HCT116 (cell line): ENCODE measurements at regions not wholly inside any gene's neighbourhood (a gene's known extent, or its start where the extent isn't known, plus 50 kb on each side); places are given as distances from the start of the nearest gene placed in this dataset.

Source experiments
- ATAC-seq: fragments of 200-7000 bp; cut with Tn5 transposase; 2 replicates; pipeline ENCODE4 v1.9.1; 2020; ENCODE audit warnings: mild to moderate bottlenecking, moderate library complexity
- BruUV-seq: library from RNA; stranded (reverse); fragments of 400-500 nt; replicated peaks from 2 replicates; lab custom pipeline; 2021; lab: Mats Ljungman, UMichigan
- CTCF ChIA-PET: fragments of 300-600 bp; sonication (Branson Sonifier 250); formaldehyde crosslinking; loops from one replicate; lab custom pipeline; 2021; ENCODE audit warnings: antibody characterized with exemption; lab: Charles Lee
- POLR2A ChIA-PET: fragments of 300-600, 350-600 bp; sonication (Branson Sonifier 250); formaldehyde crosslinking; loops from one replicate; lab custom pipeline; 2021; ENCODE audit warnings: antibody characterized with exemption; lab: Charles Lee
- RAD21 ChIA-PET, 2 experiments: fragments of 300-600 bp; sonication (Branson Sonifier 250); formaldehyde crosslinking; loops; one replicate each; lab custom pipeline; 2023; ENCODE audit warnings: low total read pairs in 2 of 2; ENCODE audit not compliant: uncharacterized antibody in 2 of 2, unreplicated experiment in 2 of 2, low non-redundant PET in 1 of 2; lab: Charles Lee
- DNase-seq: peaks from one replicate; pipeline ENCODE4 v3.0.0-alpha.2; 2010; ENCODE audit warnings: low read depth, low spot score
- H2AFZ ChIP-seq: fragments of 200-600 bp; shearing (Covaris generic), sonication (generic); 2 replicates; pipeline ENCODE4 v1.6.1; 2017; ENCODE audit warnings: low read depth, mixed run types, mixed read lengths, antibody characterized with exemption, low read length; ENCODE audit not compliant: poor library complexity, severe bottlenecking
- H3K27ac ChIP-seq: 2 replicates; pipeline ENCODE4 v1.5.1; 2012; ENCODE audit warnings: low read depth, low read length
- H3K27me3 ChIP-seq: fragments of 200-600 bp; sonication (generic); 2 replicates; pipeline ENCODE4 v1.6.1; 2016; ENCODE audit warnings: mixed run types, low read length, mixed read lengths; ENCODE audit not compliant: insufficient read depth
- H3K36me3 ChIP-seq, 2 experiments: fragments of 200-500 bp in 1 of 2; fragments of 200-600 bp in 1 of 2; sonication (Bioruptor generic) in 1 of 2; sonication (generic) in 1 of 2; 2 replicates each; pipeline versions ENCODE4 v1.5.1 to v1.6.1; 2014 to 2016; ENCODE audit warnings: low read length in 2 of 2, inconsistent platforms in 1 of 2, mixed read lengths in 1 of 2, mixed run types in 1 of 2; ENCODE audit not compliant: insufficient read depth in 2 of 2, control insufficient read depth in 1 of 2
- H3K4me1 ChIP-seq, 2 experiments: fragments of 200-600 bp in 1 of 2; sonication (generic) in 1 of 2; 2 replicates each; pipeline versions ENCODE4 v1.5.1 to v1.6.1; 2012 to 2017; ENCODE audit warnings: low read length in 2 of 2, inconsistent platforms in 1 of 2, mild to moderate bottlenecking in 1 of 2, mixed read lengths in 1 of 2, mixed run types in 1 of 2, moderate library complexity in 1 of 2; ENCODE audit not compliant: insufficient read depth in 2 of 2, control insufficient read depth in 1 of 2
- H3K4me2 ChIP-seq: fragments of 200-600 bp; sonication (generic); 2 replicates; pipeline ENCODE4 v1.6.1; 2017; ENCODE audit warnings: mixed run types, low read length, mixed read lengths
- H3K4me3 ChIP-seq, 2 experiments: fragments of 200-600 bp in 1 of 2; sonication (generic) in 1 of 2; replicated peaks in 1 of 2; 2 replicates each; pipeline ENCODE4 v1.5.1; 2011 to 2016; ENCODE audit warnings: low read length in 2 of 2, control low read depth in 1 of 2, low read depth in 1 of 2, mild to moderate bottlenecking in 1 of 2, mixed read lengths in 1 of 2, mixed run types in 1 of 2
- H3K79me2 ChIP-seq: fragments of 200-600 bp; sonication (generic); 2 replicates; pipeline ENCODE4 v1.6.1; 2017; ENCODE audit warnings: mild to moderate bottlenecking, mixed run types, low read length, moderate library complexity, mixed read lengths; ENCODE audit not compliant: insufficient read depth
- H3K9ac ChIP-seq: fragments of 200-600 bp; sonication (generic); 2 replicates; pipeline ENCODE4 v1.6.1; 2016; ENCODE audit warnings: low read length, mixed read lengths
- H3K9me2 ChIP-seq: fragments of 200-600 bp; sonication (generic), shearing (Covaris generic); 2 replicates; pipeline ENCODE4 v1.6.1; 2017; ENCODE audit warnings: mixed run types, mild to moderate bottlenecking, moderate library complexity; ENCODE audit not compliant: insufficient read depth
- H3K9me3 ChIP-seq, 2 experiments: fragments of 200-500 bp in 1 of 2; fragments of 200-600 bp in 1 of 2; sonication (Bioruptor generic) in 1 of 2; sonication (generic) in 1 of 2; 2 replicates each; pipeline ENCODE4 v1.6.1; 2014 to 2017; ENCODE audit warnings: low read length in 2 of 2, mixed read lengths in 2 of 2, inconsistent platforms in 1 of 2, low read depth in 1 of 2, mild to moderate bottlenecking in 1 of 2, mixed run types in 1 of 2, moderate library complexity in 1 of 2; ENCODE audit not compliant: control insufficient read depth in 1 of 2, insufficient read depth in 1 of 2
- H4K20me1 ChIP-seq: fragments of 200-600 bp; sonication (generic), shearing (Covaris generic); 2 replicates; pipeline ENCODE4 v1.6.1; 2017; ENCODE audit warnings: mixed run types, mild to moderate bottlenecking, moderate library complexity; ENCODE audit not compliant: insufficient read depth
- CBX3 ChIP-seq: IDR thresholded peaks from 2 replicates; pipeline ENCODE4 v1.6.1; 2012; ENCODE audit warnings: low read depth
- CEBPB ChIP-seq: IDR thresholded peaks from 2 replicates; pipeline ENCODE4 v1.6.1; 2012; ENCODE audit warnings: low read depth
- EGR1 ChIP-seq: IDR thresholded peaks from 2 replicates; pipeline ENCODE4 v1.6.1; 2012; ENCODE audit warnings: low read depth
- ELF1 ChIP-seq: IDR thresholded peaks from 2 replicates; pipeline ENCODE4 v1.6.1; 2012; ENCODE audit warnings: low read depth, borderline replicate concordance
- EZH2 ChIP-seq: fragments of 200-600 bp; sonication (generic); IDR thresholded peaks from 2 replicates; pipeline ENCODE4 v1.6.1; 2017; ENCODE audit warnings: antibody characterized with exemption, mixed run types
- FOSL1 ChIP-seq: IDR thresholded peaks from 2 replicates; pipeline ENCODE4 v1.6.1; 2012; ENCODE audit warnings: low read depth
- JUND ChIP-seq: IDR thresholded peaks from 2 replicates; pipeline ENCODE4 v1.6.1; 2012
- POLR2A ChIP-seq: IDR thresholded peaks from 2 replicates; pipeline ENCODE4 v1.7.0; 2011; ENCODE audit warnings: borderline replicate concordance; ENCODE audit not compliant: insufficient read depth, insufficient read length; ENCODE audit errors: extremely low read depth
- POLR2AphosphoS5 ChIP-seq: IDR thresholded peaks from 2 replicates; pipeline ENCODE4 v1.6.1; 2011; ENCODE audit warnings: mild to moderate bottlenecking, low read depth, low read length, moderate library complexity
- RAD21 ChIP-seq: IDR thresholded peaks from 2 replicates; pipeline ENCODE4 v1.6.1; 2012; ENCODE audit warnings: low read depth, mild to moderate bottlenecking
- REST ChIP-seq: IDR thresholded peaks from 2 replicates; pipeline ENCODE4 v1.6.1; 2012; ENCODE audit warnings: low read depth
- SIN3A ChIP-seq: IDR thresholded peaks from 2 replicates; pipeline ENCODE4 v1.6.1; 2012; ENCODE audit warnings: low read depth
- SP1 ChIP-seq: IDR thresholded peaks from 2 replicates; pipeline ENCODE4 v1.6.1; 2012; ENCODE audit warnings: low read depth
- SRF ChIP-seq: IDR thresholded peaks from 2 replicates; pipeline ENCODE4 v1.6.1; 2012; ENCODE audit warnings: low read depth
- TCF7L2 ChIP-seq: IDR thresholded peaks from 2 replicates; pipeline ENCODE4 v1.7.0; 2011; ENCODE audit warnings: borderline replicate concordance, inconsistent platforms; ENCODE audit not compliant: insufficient read depth, insufficient read length; ENCODE audit errors: extremely low read depth
- YY1 ChIP-seq: IDR thresholded peaks from 2 replicates; pipeline ENCODE4 v1.6.1; 2011; ENCODE audit warnings: low read length, low read depth, moderate library complexity, mild to moderate bottlenecking; ENCODE audit not compliant: insufficient replicate concordance; ENCODE audit errors: extremely low read depth
- ZFX ChIP-seq: fragments of 450-650 bp; IDR thresholded peaks from 2 replicates; pipeline ENCODE4 v1.6.1; 2017
- ZNF274 ChIP-seq: fragments of 200-500 bp; sonication (Bioruptor generic); IDR thresholded peaks from 2 replicates; pipeline ENCODE4 v1.6.1; 2014; ENCODE audit warnings: mild to moderate bottlenecking, low read depth, low read length, inconsistent platforms
- intact Hi-C: fragments of 100-400 bp; cut with micrococcal nuclease; formaldehyde crosslinking; loops from 2 replicates; pipeline ENCODE4 v1.10.0; 2022
- TF ChIP-seq, protein P1 (sequence below), 3 experiments: fragments of 200-600 bp in 1 of 3; sonication (generic) in 1 of 3; IDR thresholded peaks in 2 of 3; conservative IDR thresholded peaks in 1 of 3; 2 replicates each; pipeline ENCODE4 v1.5.1; 2012 to 2017; ENCODE audit warnings: low read depth in 2 of 3, low read length in 2 of 3, antibody characterized with exemption in 1 of 3, borderline replicate concordance in 1 of 3, control low read depth in 1 of 3, mild to moderate bottlenecking in 1 of 3, mixed read lengths in 1 of 3, mixed run types in 1 of 3, moderate library complexity in 1 of 3; ENCODE audit not compliant: insufficient read depth in 1 of 3
- TF ChIP-seq, protein P2 (sequence below): IDR thresholded peaks from 2 replicates; pipeline ENCODE4 v1.6.1; 2012

GRCh38 chr7:115707258-115708012, 323.1 kb downstream of the TFEC start:
- H2AFZ ChIP-seq, result peak overlapping the region; percentile 44
- intact Hi-C loops, result loop anchor here (2.0 to 10.0 kb wide), 2 partner anchors 623 to 843 kb away; no protein-coding TSS in a partner anchor
- no peak for TF ChIP-seq EZH2
- TF ChIP-seq CEBPB, result peak; percentile 87
- TF ChIP-seq SP1, result no peak
- TF ChIP-seq SRF, result no peak
- TF ChIP-seq RAD21, result peak; percentile 79
- TF ChIP-seq POLR2AphosphoS5, result no peak
- no peak for TF ChIP-seq REST
- TF ChIP-seq ELF1, result no peak
- TF ChIP-seq, protein P1, sequence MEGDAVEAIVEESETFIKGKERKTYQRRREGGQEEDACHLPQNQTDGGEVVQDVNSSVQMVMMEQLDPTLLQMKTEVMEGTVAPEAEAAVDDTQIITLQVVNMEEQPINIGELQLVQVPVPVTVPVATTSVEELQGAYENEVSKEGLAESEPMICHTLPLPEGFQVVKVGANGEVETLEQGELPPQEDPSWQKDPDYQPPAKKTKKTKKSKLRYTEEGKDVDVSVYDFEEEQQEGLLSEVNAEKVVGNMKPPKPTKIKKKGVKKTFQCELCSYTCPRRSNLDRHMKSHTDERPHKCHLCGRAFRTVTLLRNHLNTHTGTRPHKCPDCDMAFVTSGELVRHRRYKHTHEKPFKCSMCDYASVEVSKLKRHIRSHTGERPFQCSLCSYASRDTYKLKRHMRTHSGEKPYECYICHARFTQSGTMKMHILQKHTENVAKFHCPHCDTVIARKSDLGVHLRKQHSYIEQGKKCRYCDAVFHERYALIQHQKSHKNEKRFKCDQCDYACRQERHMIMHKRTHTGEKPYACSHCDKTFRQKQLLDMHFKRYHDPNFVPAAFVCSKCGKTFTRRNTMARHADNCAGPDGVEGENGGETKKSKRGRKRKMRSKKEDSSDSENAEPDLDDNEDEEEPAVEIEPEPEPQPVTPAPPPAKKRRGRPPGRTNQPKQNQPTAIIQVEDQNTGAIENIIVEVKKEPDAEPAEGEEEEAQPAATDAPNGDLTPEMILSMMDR (IDR thresholded peaks at IDR 0.05 in 2 of 3, conservative IDR thresholded peaks at IDR 0.05 in 1 of 3; ENCODE audit: borderline replicate concordance in 1 of 3, insufficient read depth in 1 of 3, low read depth in 2 of 3, low read length in 2 of 3), result peak; percentile 34 to 68 (median 66); a peak in 4 of 6 replicates
- TF ChIP-seq EGR1, result no peak
- no peak for TF ChIP-seq ZFX
- TF ChIP-seq SIN3A, result no peak
- no peak for TF ChIP-seq ZNF274
- 0 out of 2 replicates have a peak, but pooled peaks have one; percentile 17 for TF ChIP-seq CBX3
- TF ChIP-seq POLR2A, result no peak
- TF ChIP-seq, protein P2, sequence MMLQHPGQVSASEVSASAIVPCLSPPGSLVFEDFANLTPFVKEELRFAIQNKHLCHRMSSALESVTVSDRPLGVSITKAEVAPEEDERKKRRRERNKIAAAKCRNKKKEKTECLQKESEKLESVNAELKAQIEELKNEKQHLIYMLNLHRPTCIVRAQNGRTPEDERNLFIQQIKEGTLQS, result peak; percentile 38; the same call in 1 of the 2 replicates
- no peak for TF ChIP-seq YY1
- no peak for TF ChIP-seq JUND
- no peak for TF ChIP-seq TCF7L2
- no peak for TF ChIP-seq FOSL1

More at GRCh38 chr7:115707258-115708012, 323.1 kb downstream of the TFEC start:
- no peaks in the 10 kb centered on the region for H3K4me1 ChIP-seq
- no peak overlapping the region for H3K4me2 ChIP-seq
- H3K4me3 ChIP-seq, result no peak overlapping the region
- H3K36me3 ChIP-seq, result no peaks in the 10 kb centered on the region
- no peaks in the 10 kb centered on the region for H3K9me2 ChIP-seq
- H3K27ac ChIP-seq, result no peak overlapping the region
- CTCF ChIA-PET, result interaction anchor here (1.0 to 3.5 kb wide), 7 partner anchors 16 to 1626 kb away, joined by 3 to 19 read pairs (median 7); no protein-coding TSS in a partner anchor
- H3K79me2 ChIP-seq, result no peaks in the 10 kb centered on the region
- ATAC-seq (peak; percentile 94), DNase-seq (peak; percentile 66)
- POLR2A ChIA-PET, result interaction anchor here (0.9 kb wide), 1 partner anchor 11 kb away, joined by 3 read pairs; no protein-coding TSS in a partner anchor
- H3K27me3 ChIP-seq, result no peaks in the 10 kb centered on the region
- H4K20me1 ChIP-seq, result no peaks in the 10 kb centered on the region
- RAD21 ChIA-PET, result interaction anchor here (0.6 to 1.1 kb wide), 2 partner anchors 620 to 1621 kb away, joined by 3 read pairs; no protein-coding TSS in a partner anchor
- no peaks in the 10 kb centered on the region for H3K9me3 ChIP-seq
- no TSS peak for BruUV-seq
- H3K9ac ChIP-seq, result no peak overlapping the region
